Endothelial cell of umbilical vein (primary cell): ENCODE measurements at regions not wholly inside any gene's neighbourhood (a gene's known extent, or its start where the extent isn't known, plus 50 kb on each side); places are given as distances from the start of the nearest gene placed in this dataset.

Experiments used
- BruUV-seq: library from RNA; stranded (reverse); fragments of 400-500 nt; replicated peaks from 2 replicates; lab custom pipeline; 2021; lab: Mats Ljungman, UMichigan
- CTCF ChIA-PET: fragments of 300-600, 350-600 bp; sonication (Branson Sonifier 250); formaldehyde crosslinking; loops from one replicate; lab custom pipeline; 2021; ENCODE audit warnings: antibody characterized with exemption, inconsistent platforms; lab: Charles Lee
- POLR2A ChIA-PET: fragments of 300-600, 350-600 bp; sonication (Branson Sonifier 250); formaldehyde crosslinking; loops from one replicate; lab custom pipeline; 2021; ENCODE audit warnings: antibody characterized with exemption, inconsistent platforms; lab: Charles Lee
- DNase-seq: peaks from one replicate; pipeline ENCODE4 v3.0.0-alpha.2; 2011; ENCODE audit warnings: low read depth, low spot score
- FAIRE-seq: peaks from 2 replicates; lab custom pipeline; 2011; peaks lifted over from hg19 to GRCh38; lab: Jason Lieb, UNC
- H2AFZ ChIP-seq: 2 replicates; pipeline ENCODE4 v1.6.0; 2012; ENCODE audit warnings: low read depth, low read length, control low read depth, inconsistent platforms
- H3K27ac ChIP-seq: 2 replicates; pipeline ENCODE4 v1.5.1; 2011; ENCODE audit warnings: low read depth, mild to moderate bottlenecking, control low read depth, low read length, moderate library complexity; ENCODE audit not compliant: insufficient read depth
- H3K27me3 ChIP-seq, 2 experiments: 2 replicates each; pipeline versions ENCODE4 v1.6.0 to v1.6.1; 2011; ENCODE audit warnings: low read length in 2 of 2, mixed read lengths in 1 of 2; ENCODE audit not compliant: control insufficient read depth in 2 of 2, insufficient read depth in 2 of 2
- H3K36me3 ChIP-seq, 2 experiments: 2 replicates in 1 of 2; 3 replicates in 1 of 2; pipeline ENCODE4 v1.5.1; 2011; ENCODE audit warnings: low read length in 2 of 2, mild to moderate bottlenecking in 1 of 2, moderate library complexity in 1 of 2; ENCODE audit not compliant: control insufficient read depth in 2 of 2, insufficient read depth in 2 of 2; ENCODE audit errors: extremely low read depth in 1 of 2
- H3K4me1 ChIP-seq: 3 replicates; pipeline ENCODE4 v1.5.1; 2011; ENCODE audit warnings: mild to moderate bottlenecking, low read length; ENCODE audit not compliant: control insufficient read depth, insufficient read depth; ENCODE audit errors: extremely low read depth
- H3K4me2 ChIP-seq: 2 replicates; pipeline ENCODE4 v1.6.1; 2011; ENCODE audit warnings: low read length, control low read depth, mixed read lengths; ENCODE audit not compliant: insufficient read depth
- H3K4me3 ChIP-seq, 3 experiments: fragments of 200-600 bp in 1 of 3; sonication (generic), shearing (Covaris generic) in 1 of 3; replicated peaks in 1 of 3; 2 replicates each; pipeline ENCODE4 v1.5.1; 2011 to 2016; ENCODE audit warnings: control low read depth in 3 of 3, low read length in 3 of 3, mild to moderate bottlenecking in 2 of 3, inconsistent platforms in 1 of 3, low read depth in 1 of 3, moderate library complexity in 1 of 3; ENCODE audit not compliant: insufficient read depth in 1 of 3
- H3K79me2 ChIP-seq: 2 replicates; pipeline ENCODE4 v1.6.0; 2012; ENCODE audit warnings: low read length, inconsistent platforms; ENCODE audit not compliant: control insufficient read depth, insufficient read depth
- H3K9ac ChIP-seq: replicated peaks from 2 replicates; pipeline ENCODE3; 2011; ENCODE audit warnings: low read length, control low read depth; ENCODE audit not compliant: insufficient read depth; ENCODE audit errors: extremely low read depth
- H3K9me1 ChIP-seq: replicated peaks from 3 replicates; pipeline ENCODE4 v1.6.0; 2011; ENCODE audit warnings: mild to moderate bottlenecking, low read length; ENCODE audit not compliant: control insufficient read depth, insufficient read depth; ENCODE audit errors: extremely low read depth
- H3K9me3 ChIP-seq: replicated peaks from 2 replicates; pipeline ENCODE4 v1.5.1; 2012; ENCODE audit warnings: low read length, inconsistent platforms; ENCODE audit not compliant: control insufficient read depth, insufficient read depth
- H4K20me1 ChIP-seq: replicated peaks from 2 replicates; pipeline ENCODE3; 2011; ENCODE audit warnings: mild to moderate bottlenecking, low read length; ENCODE audit not compliant: control insufficient read depth, insufficient read depth; ENCODE audit errors: extremely low read depth
- CTCF ChIP-seq, 2 donors: IDR thresholded peaks; 1 replicate in 1 of 2; 2 replicates in 1 of 2; pipeline ENCODE4 v1.5.1; 2011; ENCODE audit warnings: low read length in 2 of 2, mild to moderate bottlenecking in 2 of 2, moderate library complexity in 2 of 2, control low read depth in 1 of 2, inconsistent platforms in 1 of 2, low read depth in 1 of 2; ENCODE audit not compliant: insufficient read depth in 1 of 2; ENCODE audit errors: extremely low read depth in 1 of 2
- FOS ChIP-seq: IDR thresholded peaks from 2 replicates; pipeline ENCODE4 v1.6.1; 2011; ENCODE audit warnings: mild to moderate bottlenecking, low read length, moderate library complexity, borderline replicate concordance; ENCODE audit not compliant: insufficient read depth
- JUN ChIP-seq: IDR thresholded peaks from 2 replicates; pipeline ENCODE4 v1.6.1; 2011; ENCODE audit warnings: borderline replicate concordance, low read depth; ENCODE audit not compliant: insufficient read length, insufficient read depth
- MYC ChIP-seq: IDR thresholded peaks from one replicate; pipeline ENCODE4 v1.6.1; 2011; ENCODE audit warnings: mild to moderate bottlenecking, low read depth, low read length
- POLR2A ChIP-seq: IDR thresholded peaks from 2 replicates; pipeline ENCODE4 v1.6.1; 2012; ENCODE audit warnings: low read depth, mild to moderate bottlenecking, control low read depth, low read length
- POLR2AphosphoS5 ChIP-seq: IDR thresholded peaks from 2 replicates; pipeline ENCODE4 v1.6.1; 2012; ENCODE audit warnings: low read depth, mild to moderate bottlenecking, control low read depth, low read length, moderate library complexity; ENCODE audit not compliant: insufficient read depth
- dilution Hi-C: fragments of 300-500 bp; cut with MboI; formaldehyde crosslinking; loops from one replicate; pipeline ENCODE4 v1.15.0; 2019; ENCODE audit warnings: low sequenced_read_pairs; ENCODE audit not compliant: extremely low pct_ligation_motif_present
- intact Hi-C: fragments of 100-400 bp; cut with micrococcal nuclease; formaldehyde crosslinking; loops from one replicate; pipeline ENCODE4 v1.10.0; 2022
- TF ChIP-seq, protein P1 (sequence below): IDR thresholded peaks from 2 replicates; pipeline ENCODE4 v1.6.1; 2011; ENCODE audit not compliant: insufficient read depth, insufficient read length

GRCh38 chr1:54488779-54489626 is 59.0 kb upstream of the ACOT11 start:
- Histone ChIP-seq H2AFZ (peak overlapping the region; percentile 94), H3K9me3 (no peaks in the 10 kb centered on the region), H3K79me2 (no peaks in the 10 kb centered on the region), H3K27me3 (no peaks in the 10 kb centered on the region), H3K4me2 (peak overlapping the region; percentile 97), H3K9me1 (no peaks in the 10 kb centered on the region), H3K4me3 (peak overlapping the region; percentile 41 to 85 (median 66)), H4K20me1 (no peaks in the 10 kb centered on the region), H3K36me3 (no peaks in the 10 kb centered on the region), H3K27ac (peak overlapping the region; percentile 87), H3K4me1 (peaks cover 17% of the 10 kb centered on the region), H3K9ac (peak overlapping the region; percentile 89)
- CTCF ChIA-PET, result interaction anchor here (0.6 to 7.2 kb wide), 62 partner anchors 9 to 628 kb away, joined by 3 to 122 read pairs (median 4); partner anchors contain the start of genes CYB5RL, MRPL37, SSBP3 and TCEANC2
- dilution Hi-C loops (no loop called here), intact Hi-C loops (loop anchor here (1.0 to 5.0 kb wide), 14 partner anchors 25 to 628 kb away; partner anchors contain the start of genes CYB5RL, IFT25, MRPL37 and TCEANC2)
- FAIRE-seq (peak; percentile 70), DNase-seq (peak; percentile 80)
- POLR2A ChIA-PET, result interaction anchor here (0.6 to 1.6 kb wide), 4 partner anchors 82 to 316 kb away, joined by 3 to 4 read pairs (median 3); no protein-coding TSS in a partner anchor
- TF ChIP-seq POLR2AphosphoS5, result peak; percentile 34
- no peak for TF ChIP-seq MYC
- TF ChIP-seq POLR2A, result no peak
- TF ChIP-seq JUN, result no peak
- TF ChIP-seq CTCF (IDR thresholded peaks at IDR 0.05; ENCODE audit: extremely low read depth in 1 of 2, insufficient read depth in 1 of 2, low read depth in 1 of 2, low read length in 2 of 2), result peak; percentile 88 to 91
- TF ChIP-seq, protein P1, sequence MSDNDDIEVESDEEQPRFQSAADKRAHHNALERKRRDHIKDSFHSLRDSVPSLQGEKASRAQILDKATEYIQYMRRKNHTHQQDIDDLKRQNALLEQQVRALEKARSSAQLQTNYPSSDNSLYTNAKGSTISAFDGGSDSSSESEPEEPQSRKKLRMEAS, result no peak
- TF ChIP-seq FOS, result no peak
- BruUV-seq, result no TSS peak
